HCT116 (cell line): ENCODE measurements at regions not wholly inside any gene's neighbourhood (a gene's known extent, or its start where the extent isn't known, plus 50 kb on each side); places are given as distances from the start of the nearest gene placed in this dataset.

ENCODE experiments used
- CBX3 ChIP-seq: IDR thresholded peaks from 2 replicates; pipeline ENCODE4 v1.6.1; 2012; ENCODE audit warnings: low read depth
- EZH2 ChIP-seq: fragments of 200-600 bp; sonication (generic); IDR thresholded peaks from 2 replicates; pipeline ENCODE4 v1.6.1; 2017; ENCODE audit warnings: antibody characterized with exemption, mixed run types
- SIN3A ChIP-seq: IDR thresholded peaks from 2 replicates; pipeline ENCODE4 v1.6.1; 2012; ENCODE audit warnings: low read depth
- TF ChIP-seq, protein P1 (sequence below), 3 experiments: fragments of 200-600 bp in 1 of 3; sonication (generic) in 1 of 3; IDR thresholded peaks in 2 of 3; conservative IDR thresholded peaks in 1 of 3; 2 replicates each; pipeline ENCODE4 v1.5.1; 2012 to 2017; ENCODE audit warnings: low read depth in 2 of 3, low read length in 2 of 3, antibody characterized with exemption in 1 of 3, borderline replicate concordance in 1 of 3, control low read depth in 1 of 3, mild to moderate bottlenecking in 1 of 3, mixed read lengths in 1 of 3, mixed run types in 1 of 3, moderate library complexity in 1 of 3; ENCODE audit not compliant: insufficient read depth in 1 of 3

DNA sequence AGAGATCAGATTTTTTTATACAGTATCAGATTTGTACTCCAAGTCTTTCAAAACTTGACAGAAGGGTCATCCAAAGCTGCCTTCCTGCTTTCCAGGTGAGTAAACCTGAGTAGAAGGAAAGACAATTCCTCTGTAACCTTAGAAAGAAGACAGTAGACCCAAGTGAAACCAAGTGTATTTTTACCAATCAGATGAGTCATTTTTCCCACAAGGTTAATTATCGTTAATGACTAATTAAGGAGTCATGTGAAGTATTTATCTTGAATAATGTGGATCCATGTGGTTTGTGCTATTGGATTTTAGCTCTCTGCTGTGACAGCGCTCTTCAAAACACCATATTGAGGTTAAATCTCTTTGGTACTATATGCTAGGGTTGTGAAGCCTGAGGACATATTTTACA is 74.0 kb upstream of the PELI2 start:
- TF ChIP-seq SIN3A (no peak), CBX3 (no peak), EZH2 (no peak)
- TF ChIP-seq, protein P1, sequence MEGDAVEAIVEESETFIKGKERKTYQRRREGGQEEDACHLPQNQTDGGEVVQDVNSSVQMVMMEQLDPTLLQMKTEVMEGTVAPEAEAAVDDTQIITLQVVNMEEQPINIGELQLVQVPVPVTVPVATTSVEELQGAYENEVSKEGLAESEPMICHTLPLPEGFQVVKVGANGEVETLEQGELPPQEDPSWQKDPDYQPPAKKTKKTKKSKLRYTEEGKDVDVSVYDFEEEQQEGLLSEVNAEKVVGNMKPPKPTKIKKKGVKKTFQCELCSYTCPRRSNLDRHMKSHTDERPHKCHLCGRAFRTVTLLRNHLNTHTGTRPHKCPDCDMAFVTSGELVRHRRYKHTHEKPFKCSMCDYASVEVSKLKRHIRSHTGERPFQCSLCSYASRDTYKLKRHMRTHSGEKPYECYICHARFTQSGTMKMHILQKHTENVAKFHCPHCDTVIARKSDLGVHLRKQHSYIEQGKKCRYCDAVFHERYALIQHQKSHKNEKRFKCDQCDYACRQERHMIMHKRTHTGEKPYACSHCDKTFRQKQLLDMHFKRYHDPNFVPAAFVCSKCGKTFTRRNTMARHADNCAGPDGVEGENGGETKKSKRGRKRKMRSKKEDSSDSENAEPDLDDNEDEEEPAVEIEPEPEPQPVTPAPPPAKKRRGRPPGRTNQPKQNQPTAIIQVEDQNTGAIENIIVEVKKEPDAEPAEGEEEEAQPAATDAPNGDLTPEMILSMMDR (IDR thresholded peaks at IDR 0.05 in 2 of 3, conservative IDR thresholded peaks at IDR 0.05 in 1 of 3; ENCODE audit: borderline replicate concordance in 1 of 3, insufficient read depth in 1 of 3, low read depth in 2 of 3, low read length in 2 of 3): no peak
